GM19468 (cell line): ENCODE measurements at regions not wholly inside any gene's neighbourhood (a gene's known extent, or its start where the extent isn't known, plus 50 kb on each side); places are given as distances from the start of the nearest gene placed in this dataset.
"Not testable (repeated sequence)": the region's sequence is repeated elsewhere in the genome, so short reads cannot be mapped to it uniquely, and the experiment has no call there.

Source experiments
- ATAC-seq: cut with Tn5 transposase; IDR thresholded peaks from one replicate; pipeline ENCODE4 v1.9.1; 2021; ENCODE audit warnings: mild to moderate bottlenecking, moderate library complexity, moderate number of reproducible peaks; ENCODE audit not compliant: unreplicated experiment; ENCODE audit errors: extremely low read depth

DNA sequence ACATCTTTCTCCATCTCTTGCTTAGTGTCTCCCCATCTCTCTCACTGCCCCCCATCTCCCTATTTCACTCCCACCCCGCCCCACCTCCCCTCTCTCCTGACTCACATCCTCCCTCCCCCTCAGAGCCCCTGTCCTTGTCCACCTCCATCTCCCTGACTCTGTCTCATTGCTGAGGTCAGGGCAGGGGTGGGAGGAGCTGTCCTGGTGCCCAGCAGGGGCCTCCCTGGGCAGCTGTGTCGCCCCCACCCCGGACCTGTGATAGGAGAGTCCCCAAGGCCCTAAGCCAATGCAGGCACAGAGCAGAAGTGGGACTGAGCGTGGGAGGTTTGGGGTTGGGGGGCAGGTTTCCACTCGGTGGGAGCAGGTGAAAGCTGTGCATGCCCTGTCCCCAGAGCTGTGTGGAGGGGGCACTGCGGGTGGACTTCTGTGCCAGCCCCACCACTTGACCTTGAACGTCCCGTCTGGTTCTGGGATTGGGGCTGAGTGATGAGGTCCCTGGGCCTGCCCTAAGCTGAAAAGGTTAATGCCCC is 210.8 kb downstream of the TBC1D2B start:
- ATAC-seq = no peak

DNA sequence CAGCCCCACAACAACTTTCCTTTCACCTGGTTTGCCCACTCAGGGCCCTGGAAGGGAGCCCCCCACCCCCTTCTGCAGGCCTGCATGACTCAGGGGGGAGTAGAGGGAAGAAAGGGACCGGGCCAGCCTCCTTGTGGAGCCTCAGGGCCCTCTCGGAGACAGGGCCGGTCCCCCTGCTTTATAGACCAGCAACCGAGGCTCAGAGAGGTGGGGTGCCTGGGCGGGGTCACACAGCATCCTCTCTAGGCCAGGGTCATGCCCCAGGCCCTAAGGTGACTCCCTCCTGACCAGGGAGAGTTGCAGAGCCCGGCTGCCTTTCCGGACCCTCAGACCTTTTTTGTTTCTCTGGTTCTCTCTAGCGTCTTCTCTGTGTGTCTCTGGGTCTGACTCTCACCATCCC is 211.3 kb downstream of the TBC1D2B start:
- no peak for ATAC-seq

DNA sequence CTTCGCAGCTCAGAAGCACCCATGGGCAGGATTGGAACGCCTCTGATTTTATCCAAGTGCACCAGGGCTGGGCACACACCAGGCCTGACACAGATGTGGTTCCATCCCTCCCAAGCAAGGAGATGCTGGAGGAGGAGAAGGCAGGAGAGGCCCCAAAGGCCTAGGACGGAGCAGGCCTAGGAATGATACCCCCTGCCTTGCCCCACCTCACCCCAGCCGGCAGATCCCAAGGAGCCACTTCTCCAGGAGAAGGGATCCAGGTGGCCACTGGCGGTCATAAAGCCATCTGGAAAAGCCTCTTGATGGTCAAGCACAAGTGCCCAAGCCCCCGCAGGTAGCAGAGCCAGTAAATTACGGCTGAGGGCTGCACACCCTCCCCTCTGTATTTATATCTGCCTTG is 211.8 kb downstream of the TBC1D2B start:
- no peak for ATAC-seq

DNA sequence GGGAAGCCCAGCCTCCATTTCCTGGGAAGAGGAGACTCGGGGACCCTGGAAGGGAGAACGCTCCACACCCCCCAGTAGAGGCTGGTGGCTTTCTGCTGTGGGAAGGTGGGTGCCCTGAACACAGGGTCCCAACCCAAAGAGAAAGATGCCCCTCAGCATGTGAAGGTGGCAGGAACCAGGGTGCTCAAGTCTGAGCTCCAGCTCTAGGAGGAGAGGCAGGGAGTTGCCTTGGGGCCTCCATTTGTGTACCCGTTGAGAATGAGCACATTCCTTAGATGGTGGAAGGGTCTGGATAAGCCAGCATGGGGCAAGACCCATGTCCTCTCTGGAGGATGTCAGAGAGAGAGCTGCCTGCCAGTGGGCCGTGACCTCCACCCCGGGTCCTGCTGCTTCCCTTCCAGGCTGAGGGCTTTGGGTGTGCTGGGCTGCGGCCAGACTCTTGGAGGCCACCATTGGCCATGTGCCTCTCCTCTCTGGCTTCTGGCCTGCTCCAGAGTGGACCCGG is 212.4 kb downstream of the TBC1D2B start:
- no peak for ATAC-seq

DNA sequence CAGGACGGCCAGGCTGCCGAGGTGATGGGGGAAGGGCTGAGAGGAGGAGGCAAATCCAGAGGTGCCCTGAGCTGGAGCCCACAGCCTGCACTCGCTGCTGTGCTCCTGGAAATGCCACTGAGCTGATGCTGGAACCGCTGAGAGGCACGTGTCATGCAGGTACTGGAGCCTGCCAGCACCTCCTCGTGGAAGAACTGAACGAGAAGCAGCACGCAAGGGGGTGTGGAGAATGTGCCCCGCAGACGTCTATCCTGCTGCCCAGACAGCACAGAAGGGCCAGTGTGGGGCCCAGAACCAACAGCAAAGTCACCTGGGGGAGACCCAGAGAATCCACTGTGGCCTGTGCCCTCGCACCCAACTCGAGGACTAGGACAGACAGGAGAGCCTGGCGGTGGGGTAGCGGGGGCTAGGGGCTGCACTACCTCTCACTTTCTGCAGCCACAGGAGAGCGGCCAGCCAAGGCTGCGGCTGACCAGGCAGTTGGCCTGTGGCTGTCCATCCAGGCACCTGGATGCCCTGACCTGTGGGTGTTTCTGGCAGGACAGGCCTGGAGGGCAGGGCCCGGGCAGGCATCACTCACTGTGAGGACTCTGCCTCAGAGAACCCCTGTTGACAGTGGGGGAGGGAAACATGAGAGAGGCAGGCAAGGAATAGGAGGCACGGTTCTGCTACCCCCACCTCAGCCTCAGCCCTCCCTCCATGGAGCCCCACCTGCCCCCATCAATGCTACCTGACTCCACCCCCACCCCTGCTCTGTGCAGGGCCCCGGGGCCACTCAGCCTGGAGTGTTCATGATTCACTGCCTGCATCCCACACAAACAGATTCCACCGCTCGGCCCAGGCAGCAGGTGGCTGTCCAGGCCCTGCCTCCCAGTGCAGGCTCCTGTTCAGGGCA is 213.1 kb downstream of the TBC1D2B start:
- ATAC-seq = no peak

DNA sequence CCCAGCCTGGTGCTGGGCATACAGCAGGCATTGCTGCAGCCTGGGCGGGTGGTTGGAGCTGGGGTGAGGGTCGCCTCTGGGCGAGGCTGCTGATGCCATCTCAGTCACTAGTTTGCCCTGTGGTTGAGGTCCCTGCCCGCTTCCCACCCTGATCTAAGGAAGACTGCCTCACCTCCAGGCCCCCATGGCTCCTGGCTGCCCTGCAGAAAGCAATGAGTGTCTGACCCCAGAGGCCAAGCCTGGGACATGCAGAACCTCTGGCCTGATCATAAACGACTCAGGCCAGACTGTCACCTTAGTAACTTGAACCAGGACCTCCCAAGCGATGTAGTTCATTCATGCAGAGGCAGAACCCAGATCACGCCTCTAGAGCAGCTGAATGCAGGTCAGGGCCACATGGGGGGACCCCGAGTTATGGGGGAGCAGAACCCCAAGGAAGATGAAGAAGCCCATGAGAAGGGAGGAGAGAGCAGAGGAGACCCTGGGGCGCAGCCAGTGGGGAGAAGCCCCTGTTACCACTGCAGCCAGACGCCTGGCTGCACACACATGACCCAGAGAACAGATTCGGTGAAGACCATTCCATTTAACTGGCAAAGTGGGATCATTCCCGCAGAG is 213.9 kb downstream of the TBC1D2B start:
- no peak for ATAC-seq

GRCh38 chr15:77862651-77863104 is 214.8 kb downstream of the TBC1D2B start:
- no peak for ATAC-seq

DNA sequence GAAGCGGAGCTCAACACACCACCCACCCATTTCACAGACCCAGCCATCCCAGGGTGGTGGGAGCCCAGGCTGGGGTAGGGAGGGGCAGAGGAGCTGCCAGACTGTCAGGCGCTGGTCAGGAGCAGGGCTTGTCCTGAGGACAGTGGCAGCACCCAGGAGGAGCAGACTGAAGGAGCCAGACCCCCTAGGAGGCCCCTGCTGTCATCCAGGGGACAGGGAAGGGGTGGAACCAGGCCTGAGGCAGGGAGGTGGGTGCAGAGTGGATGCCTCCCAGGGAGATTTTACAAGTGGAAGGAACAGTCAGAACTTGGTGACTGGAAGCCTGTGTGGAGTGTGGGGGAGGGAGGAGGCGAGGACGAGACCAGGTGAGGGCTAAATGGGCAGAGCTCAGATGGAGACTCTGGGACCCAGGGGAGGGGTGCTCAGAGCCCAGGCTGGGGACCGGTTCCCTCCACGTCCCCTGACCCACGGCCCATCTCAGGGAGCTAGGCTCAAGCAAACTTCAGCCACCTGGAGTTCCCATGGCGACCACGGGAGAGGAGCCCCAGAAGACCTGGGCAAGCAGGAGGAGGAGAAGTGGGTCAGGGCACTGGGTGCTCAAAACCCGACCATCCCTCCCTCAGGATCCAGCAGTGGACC is 215.4 kb downstream of the TBC1D2B start:
- not testable (repeated sequence) for ATAC-seq

DNA sequence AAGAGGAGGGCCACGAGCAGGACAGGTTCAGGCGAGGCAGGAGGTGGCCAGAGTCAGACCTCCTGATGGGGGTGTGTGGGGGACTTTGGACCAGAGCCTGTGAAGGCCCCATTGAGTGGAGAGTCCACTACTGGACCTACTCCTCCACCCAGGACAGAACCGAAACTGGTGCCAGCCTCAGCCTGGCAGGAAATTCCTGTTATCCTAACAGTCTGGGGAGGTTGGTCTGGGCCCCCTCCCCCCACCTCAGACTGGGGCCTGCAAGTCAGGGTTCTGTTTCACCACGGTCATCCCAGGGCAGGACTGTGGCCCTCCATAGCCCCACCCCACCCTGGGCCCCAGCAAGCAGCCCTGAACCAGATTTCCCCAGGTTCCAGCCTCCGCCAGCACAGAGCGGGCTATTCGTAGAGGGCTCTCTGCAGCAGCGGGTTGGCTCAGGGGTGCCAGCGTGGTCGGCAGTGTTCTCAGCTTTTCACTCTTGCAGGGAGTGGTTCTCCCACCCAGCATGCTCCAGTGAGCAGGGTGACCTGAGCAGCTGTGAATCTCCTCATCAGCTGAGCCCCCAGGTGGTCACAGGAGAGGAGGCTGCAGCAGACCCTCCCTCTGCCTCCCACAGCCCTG is 217.3 kb downstream of the TBC1D2B start:
- no peak for ATAC-seq

- no peak for ATAC-seq
Measured at GRCh38 chr15:77859491-77860060, 217.9 kb downstream of the TBC1D2B start.

- ATAC-seq = no peak
Measured at GRCh38 chr15:77858792-77859490, 218.6 kb downstream of the TBC1D2B start.

GRCh38 chr15:77857419-77857818 is 220.1 kb downstream of the TBC1D2B start:
- no peak for ATAC-seq

DNA sequence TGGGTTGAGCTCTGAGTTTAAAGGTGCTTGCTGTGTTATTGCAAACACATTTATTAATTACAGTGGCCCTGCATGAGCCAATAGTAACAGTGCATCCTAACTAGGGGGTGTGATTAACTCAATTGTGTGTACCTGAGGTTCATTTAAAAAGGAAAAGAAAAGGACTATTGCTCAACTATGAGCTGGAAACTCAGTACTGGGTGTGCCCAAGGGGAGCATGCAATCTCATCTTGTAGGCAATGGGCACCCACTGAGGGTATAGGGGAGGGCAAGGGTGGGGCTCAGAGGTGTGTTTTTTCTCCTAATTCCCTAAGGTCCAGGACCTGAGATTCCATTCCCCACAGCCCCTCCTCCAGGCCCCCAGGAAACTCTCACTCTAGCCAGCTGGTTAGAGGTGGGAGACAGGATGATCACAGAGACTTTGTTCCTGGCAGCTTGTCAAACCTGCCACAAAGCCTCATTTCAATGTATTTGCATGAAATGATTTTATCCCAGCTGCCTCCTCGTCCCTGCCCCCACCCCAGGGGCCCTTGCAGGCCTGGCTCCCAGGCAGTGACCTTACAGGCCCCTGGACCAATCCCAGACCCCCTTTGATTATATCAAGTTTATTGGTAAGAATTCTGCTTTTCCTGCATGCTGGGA is 220.7 kb downstream of the TBC1D2B start:
- ATAC-seq = no peak

GRCh38 chr15:77855871-77856270 is 221.6 kb downstream of the TBC1D2B start:
- ATAC-seq = no peak

DNA sequence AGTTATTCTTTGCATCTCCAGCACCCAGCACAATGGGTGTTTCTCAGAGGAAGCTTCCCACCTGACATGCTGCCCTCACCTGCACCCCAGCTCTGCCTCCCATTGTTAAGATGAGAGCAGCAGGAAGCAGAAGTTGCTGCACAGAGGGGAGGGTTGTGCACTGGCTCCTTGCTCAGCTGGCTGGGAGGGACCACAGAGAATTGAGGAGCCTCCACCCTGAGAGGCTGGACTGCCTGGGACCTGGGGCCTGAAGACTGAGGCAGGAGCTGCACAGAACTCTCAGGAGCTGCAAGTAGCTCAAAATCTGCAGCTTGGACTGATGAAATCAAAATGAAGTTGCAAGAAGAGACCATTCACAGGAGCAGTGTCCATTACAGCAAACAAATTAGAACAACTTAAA is 222.3 kb upstream of the LINGO1 start:
- no peak for ATAC-seq

GRCh38 chr15:77853910-77854309 is 221.2 kb upstream of the LINGO1 start:
- ATAC-seq = no peak

- ATAC-seq = no peak
Measured at GRCh38 chr15:77853008-77853328, 220.3 kb upstream of the LINGO1 start.

GRCh38 chr15:77852241-77853007 is 219.7 kb upstream of the LINGO1 start:
- ATAC-seq = no peak
